ENCODE measurements at regions not wholly inside any gene's neighbourhood (a gene's known extent, or its start where the extent isn't known, plus 50 kb on each side); places are given as distances from the start of the nearest gene placed in this dataset.

DNA sequence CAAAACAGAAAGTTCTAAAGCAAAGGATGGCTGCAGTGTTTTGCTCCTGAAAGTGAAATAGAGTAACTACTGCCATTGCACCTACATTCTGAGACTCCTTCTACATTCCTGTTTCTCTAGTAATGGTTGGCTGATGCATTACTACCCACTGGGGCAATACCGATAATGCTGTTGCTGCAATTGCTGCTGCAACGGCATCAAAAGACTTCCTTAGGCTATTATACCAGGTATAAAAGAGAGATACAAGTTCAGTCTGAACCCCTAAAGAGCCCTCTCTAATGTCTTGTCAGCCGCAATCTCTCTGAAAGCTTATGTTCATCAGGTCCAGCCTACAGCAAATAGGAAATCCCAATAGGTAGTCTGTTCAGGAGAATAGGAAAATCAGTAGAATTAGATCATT is 338.4 kb downstream of the PABPC4L start:
- Histone ChIP-seq H3K4me2 (ENCODE audit: insufficient read depth, low read length, poor library complexity, severe bottlenecking) (no peak overlapping the region), H2AFZ (ENCODE audit: low read length) (no peak overlapping the region), H4K8ac (ENCODE audit: low read depth, low read length) (no peak overlapping the region), H3K9me3 (replicated peaks in 1 of 2; ENCODE audit: control insufficient read depth in 2 of 2, insufficient read depth in 1 of 2, low read depth in 1 of 2, low read length in 2 of 2) (no peaks in the 10 kb centered on the region), H3K79me1 (ENCODE audit: low read depth, low read length) (no peaks in the 10 kb centered on the region), H2BK5ac (ENCODE audit: low read length) (no peak overlapping the region), H3K4me3 (ENCODE audit: low read length in 2 of 2) (no peak overlapping the region), H3K27me3 (ENCODE audit: control insufficient read depth in 3 of 3, insufficient read depth in 3 of 3, low read depth in 1 of 3, low read length in 3 of 3) (no peaks in the 10 kb centered on the region), H2BK120ac (ENCODE audit: low read depth, low read length) (no peak overlapping the region), H3K4me1 (ENCODE audit: control insufficient read depth in 2 of 2, insufficient read depth in 1 of 2, low read depth in 1 of 2, low read length in 2 of 2) (peaks cover 0 to 2% of the 10 kb centered on the region in 2 donors), H3K18ac (ENCODE audit: low read length) (no peak overlapping the region), H2BK15ac (ENCODE audit: low read length) (no peak overlapping the region), H3K36me3 (replicated peaks in 1 of 2; ENCODE audit: control insufficient read depth in 2 of 2, insufficient read depth in 2 of 2, low read length in 2 of 2) (no peaks in the 10 kb centered on the region), H3K4ac (ENCODE audit: low read length) (no peak overlapping the region), H2AK5ac (ENCODE audit: low read depth, low read length) (no peak overlapping the region), H2BK12ac (ENCODE audit: low read length) (no peak overlapping the region), H3K23ac (ENCODE audit: low read depth, low read length, poor library complexity) (no peak overlapping the region), H3K9ac (ENCODE audit: low read depth, low read length, poor library complexity) (no peak overlapping the region), H3K27ac (replicated peaks; ENCODE audit: low read length) (no peak overlapping the region), H4K91ac (ENCODE audit: low read depth, low read length, poor library complexity) (no peak overlapping the region), H3K14ac (ENCODE audit: low read length) (no peak overlapping the region)
- WGBS, 2 donors (ENCODE audit: extremely low coverage in 2 of 2, insufficient read length in 2 of 2, insufficient replicate concordance in 1 of 2): no CpG with 5 or more reads among the region's 3 CpGs
- no peak for DNase-seq (ENCODE audit: low spot score)

DNA sequence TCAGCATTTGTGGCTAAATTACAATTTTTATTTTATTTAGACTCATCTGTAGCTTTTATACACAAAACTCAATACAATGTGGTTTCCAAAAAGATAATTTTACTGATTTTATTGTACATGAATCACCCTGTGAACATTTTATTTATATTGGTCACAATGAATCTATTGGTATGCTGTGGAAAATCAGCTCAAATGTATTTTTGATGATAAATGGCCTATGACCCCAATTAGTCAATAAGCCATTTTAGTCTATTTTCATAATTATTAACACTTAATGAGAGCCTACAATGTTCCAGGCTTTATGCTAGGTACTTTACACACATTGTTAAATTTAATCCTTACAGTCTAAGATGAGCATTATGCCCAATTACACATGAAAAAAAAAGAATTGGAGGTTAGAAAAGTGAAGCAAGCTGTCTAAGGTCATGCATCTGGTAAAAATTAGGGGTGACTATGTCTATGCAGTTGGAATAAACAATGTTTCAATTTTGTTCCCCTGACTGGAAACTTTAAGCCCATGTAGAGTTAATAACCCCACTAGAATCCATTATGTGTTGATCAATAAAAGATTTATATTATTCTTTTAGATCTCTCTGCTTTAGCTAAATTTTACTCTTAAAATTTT is 344.7 kb downstream of the PABPC4L start:
- H2BK15ac ChIP-seq (ENCODE audit: low read length): no peak overlapping the region
- no peak overlapping the region for H2AK5ac ChIP-seq (ENCODE audit: low read depth, low read length)
- H2AFZ ChIP-seq (ENCODE audit: low read length): no peak overlapping the region
- H4K8ac ChIP-seq (ENCODE audit: low read depth, low read length): no peak overlapping the region
- no peak overlapping the region for H3K27ac ChIP-seq (replicated peaks; ENCODE audit: low read length)
- H2BK120ac ChIP-seq (ENCODE audit: low read depth, low read length): no peak overlapping the region
- H3K4me2 ChIP-seq (ENCODE audit: insufficient read depth, low read length, poor library complexity, severe bottlenecking): no peak overlapping the region
- no peaks in the 10 kb centered on the region for H3K27me3 ChIP-seq (ENCODE audit: control insufficient read depth in 3 of 3, insufficient read depth in 3 of 3, low read depth in 1 of 3, low read length in 3 of 3)
- no peak overlapping the region for H2BK5ac ChIP-seq (ENCODE audit: low read length)
- H3K23ac ChIP-seq (ENCODE audit: low read depth, low read length, poor library complexity): no peak overlapping the region
- H3K4me3 ChIP-seq (ENCODE audit: low read length in 2 of 2): no peak overlapping the region
- H3K18ac ChIP-seq (ENCODE audit: low read length): no peak overlapping the region
- no peak overlapping the region for H3K4ac ChIP-seq (ENCODE audit: low read length)
- DNase-seq (ENCODE audit: low spot score): no peak
- no peak overlapping the region for H3K9ac ChIP-seq (ENCODE audit: low read depth, low read length, poor library complexity)
- H3K9me3 ChIP-seq (replicated peaks in 1 of 2; ENCODE audit: control insufficient read depth in 2 of 2, insufficient read depth in 1 of 2, low read depth in 1 of 2, low read length in 2 of 2): no peaks in the 10 kb centered on the region
- no peaks in the 10 kb centered on the region for H3K79me1 ChIP-seq (ENCODE audit: low read depth, low read length)
- H3K36me3 ChIP-seq (replicated peaks in 1 of 2; ENCODE audit: control insufficient read depth in 2 of 2, insufficient read depth in 2 of 2, low read length in 2 of 2): no peaks in the 10 kb centered on the region
- no peaks in the 10 kb centered on the region for H3K4me1 ChIP-seq (ENCODE audit: control insufficient read depth in 2 of 2, insufficient read depth in 1 of 2, low read depth in 1 of 2, low read length in 2 of 2)
- H2BK12ac ChIP-seq (ENCODE audit: low read length): no peak overlapping the region
- no peak overlapping the region for H4K91ac ChIP-seq (ENCODE audit: low read depth, low read length, poor library complexity)
- H3K14ac ChIP-seq (ENCODE audit: low read length): no peak overlapping the region

DNA sequence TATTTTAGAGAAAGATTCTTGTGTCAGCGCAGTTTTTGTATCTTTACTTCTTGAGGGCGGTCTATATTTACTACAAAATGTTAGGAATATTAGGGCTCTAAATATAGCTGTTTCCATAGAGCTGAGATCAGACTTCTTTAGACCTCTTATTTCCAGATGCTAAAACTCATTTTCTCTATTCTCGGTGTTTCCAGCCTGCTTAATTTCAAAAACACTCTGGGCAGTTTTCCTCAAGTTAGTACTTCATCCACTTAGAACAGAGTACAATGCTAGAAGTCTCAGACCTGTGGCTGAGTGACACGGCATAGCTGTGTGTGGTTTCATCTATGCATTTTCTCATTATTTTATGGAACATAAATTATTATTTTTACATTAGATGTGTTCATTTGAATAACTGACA is 346.6 kb downstream of the PABPC4L start:
- H4K91ac ChIP-seq (ENCODE audit: low read depth, low read length, poor library complexity): no peak overlapping the region

DNA sequence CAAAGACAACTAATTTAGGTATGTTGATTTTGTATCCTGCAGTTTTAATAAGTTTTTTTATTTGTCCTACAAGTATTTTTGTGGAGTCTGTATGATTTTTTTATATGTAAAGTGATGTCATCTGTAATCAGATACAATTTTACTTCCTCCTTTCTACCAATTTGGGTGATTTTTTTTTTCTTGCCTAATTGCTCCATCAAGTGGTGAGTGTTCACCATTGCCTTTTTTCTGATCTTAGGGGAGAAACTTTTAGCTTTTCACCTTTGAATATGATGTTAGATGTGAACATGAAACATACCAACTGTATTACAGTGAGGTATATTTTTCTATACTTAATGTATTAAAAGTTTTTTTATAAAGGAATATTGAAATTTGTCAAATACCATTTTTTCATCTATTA is 362.3 kb downstream of the PABPC4L start:
- H3K36me3 ChIP-seq (replicated peaks in 1 of 2; ENCODE audit: control insufficient read depth in 2 of 2, insufficient read depth in 2 of 2, low read length in 2 of 2): no peaks in the 10 kb centered on the region
- H3K4ac ChIP-seq (ENCODE audit: low read length): no peak overlapping the region
- DNase-seq (ENCODE audit: low spot score): no peak
- no peak overlapping the region for H3K14ac ChIP-seq (ENCODE audit: low read length)
- no peak overlapping the region for H3K9ac ChIP-seq (ENCODE audit: low read depth, low read length, poor library complexity)
- no peak overlapping the region for H2AFZ ChIP-seq (ENCODE audit: low read length)
- H3K23ac ChIP-seq (ENCODE audit: low read depth, low read length, poor library complexity): no peak overlapping the region
- peaks cover 4 to 7% of the 10 kb centered on the region in 2 donors for H3K9me3 ChIP-seq (replicated peaks in 1 of 2; ENCODE audit: control insufficient read depth in 2 of 2, insufficient read depth in 1 of 2, low read depth in 1 of 2, low read length in 2 of 2)
- no peak overlapping the region for H2BK15ac ChIP-seq (ENCODE audit: low read length)
- no peak overlapping the region for H2BK5ac ChIP-seq (ENCODE audit: low read length)
- no peak overlapping the region for H4K91ac ChIP-seq (ENCODE audit: low read depth, low read length, poor library complexity)
- H3K4me3 ChIP-seq (ENCODE audit: low read length in 2 of 2): no peak overlapping the region
- no peak overlapping the region for H3K4me2 ChIP-seq (ENCODE audit: insufficient read depth, low read length, poor library complexity, severe bottlenecking)
- no peak overlapping the region for H4K8ac ChIP-seq (ENCODE audit: low read depth, low read length)
- peaks cover 2% of the 10 kb centered on the region for H3K79me1 ChIP-seq (ENCODE audit: low read depth, low read length)
- H3K18ac ChIP-seq (ENCODE audit: low read length): no peak overlapping the region
- H3K4me1 ChIP-seq (ENCODE audit: control insufficient read depth in 2 of 2, insufficient read depth in 1 of 2, low read depth in 1 of 2, low read length in 2 of 2): no peaks in the 10 kb centered on the region
- no peak overlapping the region for H2AK5ac ChIP-seq (ENCODE audit: low read depth, low read length)
- no peak overlapping the region for H2BK120ac ChIP-seq (ENCODE audit: low read depth, low read length)
- H2BK12ac ChIP-seq (ENCODE audit: low read length): no peak overlapping the region
- H3K27ac ChIP-seq (replicated peaks; ENCODE audit: low read length): no peak overlapping the region
- H3K27me3 ChIP-seq (ENCODE audit: control insufficient read depth in 3 of 3, insufficient read depth in 3 of 3, low read depth in 1 of 3, low read length in 3 of 3): no peaks in the 10 kb centered on the region

More for the DNA sequence above, 346.6 kb downstream of the PABPC4L start:
- Histone ChIP-seq H3K27ac (replicated peaks; ENCODE audit: low read length) (no peak overlapping the region), H3K18ac (ENCODE audit: low read length) (no peak overlapping the region), H2BK12ac (ENCODE audit: low read length) (no peak overlapping the region), H3K23ac (ENCODE audit: low read depth, low read length, poor library complexity) (no peak overlapping the region), H3K27me3 (ENCODE audit: control insufficient read depth in 3 of 3, insufficient read depth in 3 of 3, low read depth in 1 of 3, low read length in 3 of 3) (no peaks in the 10 kb centered on the region), H2AK5ac (ENCODE audit: low read depth, low read length) (no peak overlapping the region), H2BK120ac (ENCODE audit: low read depth, low read length) (no peak overlapping the region), H3K4me1 (ENCODE audit: control insufficient read depth in 2 of 2, insufficient read depth in 1 of 2, low read depth in 1 of 2, low read length in 2 of 2) (no peaks in the 10 kb centered on the region), H3K4ac (ENCODE audit: low read length) (no peak overlapping the region), H2AFZ (ENCODE audit: low read length) (no peak overlapping the region), H2BK5ac (ENCODE audit: low read length) (no peak overlapping the region), H2BK15ac (ENCODE audit: low read length) (no peak overlapping the region), H3K4me2 (ENCODE audit: insufficient read depth, low read length, poor library complexity, severe bottlenecking) (no peak overlapping the region), H4K8ac (ENCODE audit: low read depth, low read length) (no peak overlapping the region), H3K14ac (ENCODE audit: low read length) (no peak overlapping the region), H3K9me3 (replicated peaks in 1 of 2; ENCODE audit: control insufficient read depth in 2 of 2, insufficient read depth in 1 of 2, low read depth in 1 of 2, low read length in 2 of 2) (no peaks in the 10 kb centered on the region), H3K79me1 (ENCODE audit: low read depth, low read length) (no peaks in the 10 kb centered on the region), H3K36me3 (replicated peaks in 1 of 2; ENCODE audit: control insufficient read depth in 2 of 2, insufficient read depth in 2 of 2, low read length in 2 of 2) (no peaks in the 10 kb centered on the region), H3K9ac (ENCODE audit: low read depth, low read length, poor library complexity) (no peak overlapping the region), H3K4me3 (ENCODE audit: low read length in 2 of 2) (no peak overlapping the region)
- no CpG with 5 or more reads among the region's 4 CpGs for WGBS, 2 donors (ENCODE audit: extremely low coverage in 2 of 2, insufficient read length in 2 of 2, insufficient replicate concordance in 1 of 2)
- no peak for DNase-seq (ENCODE audit: low spot score)
